NCI-H69 (cell line): ENCODE measurements at regions not wholly inside any gene's neighbourhood (a gene's known extent, or its start where the extent isn't known, plus 50 kb on each side); places are given as distances from the start of the nearest gene placed in this dataset.

Source experiments
- DNase-seq: peaks from one replicate; lab custom pipeline; 2025; lab: John Stamatoyannopoulos, UW

GRCh38 chr4:184879271-184879670 is 53.5 kb upstream of the ACSL1 start:
- no peak for DNase-seq

DNA sequence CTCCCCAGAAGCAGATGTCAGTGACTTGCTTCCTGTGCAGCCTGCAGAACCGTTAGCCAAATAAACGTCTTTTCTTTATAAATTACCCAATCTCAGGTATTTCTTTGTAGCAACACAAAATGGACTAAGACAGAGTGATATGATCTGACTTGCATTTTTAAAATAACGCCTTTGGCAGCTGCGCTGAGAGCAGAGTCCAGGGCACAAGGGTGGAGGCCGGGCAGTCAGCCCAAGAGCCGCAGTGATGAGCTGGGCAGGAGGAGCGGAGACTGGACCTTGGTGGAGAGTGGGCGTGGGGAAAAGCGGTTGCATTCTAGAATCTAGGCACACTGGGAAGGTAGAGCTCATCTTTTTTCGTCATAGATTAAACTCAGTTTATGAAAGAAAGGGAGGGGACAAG is 56.5 kb upstream of the ACSL1 start:
- no peak for DNase-seq

- DNase-seq, result no peak
These were observed 57.3 kb upstream of the ACSL1 start for GRCh38 chr4:184883024-184883423.

- DNase-seq, result no peak
These were observed 59.1 kb upstream of the ACSL1 start for GRCh38 chr4:184884883-184885282.

DNA sequence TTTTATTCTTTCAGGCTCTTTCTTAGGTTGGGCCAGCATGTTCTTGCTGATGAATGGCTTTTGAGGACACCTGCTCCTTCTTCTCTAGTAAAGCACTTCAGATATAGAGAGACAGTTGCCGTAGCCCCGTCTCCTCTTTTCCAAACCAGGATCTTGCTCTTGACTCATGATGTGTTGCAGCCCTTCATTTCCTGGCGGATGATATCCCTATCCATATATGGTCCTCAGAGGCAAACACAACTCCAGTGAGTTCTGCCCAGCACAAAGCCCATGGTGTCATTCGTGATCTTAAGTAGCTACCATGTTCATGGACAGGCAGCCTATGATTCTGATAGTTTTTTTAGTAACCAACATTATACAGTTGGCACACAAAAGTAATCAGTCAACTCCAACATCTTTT is 59.8 kb upstream of the ACSL1 start:
- no peak for DNase-seq

DNA sequence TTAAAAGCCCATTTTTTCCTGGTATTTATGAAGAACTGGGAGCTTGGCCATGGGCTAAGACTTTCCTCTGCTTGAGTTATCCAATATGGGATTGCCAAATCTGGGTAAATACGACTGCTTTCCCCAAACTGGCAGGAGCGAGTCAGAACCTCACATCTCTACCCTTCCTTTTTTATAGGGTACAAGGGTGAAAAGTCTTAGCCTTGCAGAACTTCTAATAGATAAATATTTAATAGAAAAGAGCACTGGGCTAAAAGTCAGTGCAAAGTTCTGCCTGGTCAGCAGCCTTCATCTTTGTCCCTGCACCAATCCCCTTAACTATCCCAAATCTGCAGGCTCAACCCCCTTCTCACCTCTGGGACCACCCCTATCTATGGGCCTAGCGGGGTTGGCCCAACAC is 61.6 kb upstream of the ACSL1 start:
- DNase-seq, result no peak

GRCh38 chr4:184887947-184888346 is 62.2 kb upstream of the ACSL1 start:
- DNase-seq, result no peak

DNA sequence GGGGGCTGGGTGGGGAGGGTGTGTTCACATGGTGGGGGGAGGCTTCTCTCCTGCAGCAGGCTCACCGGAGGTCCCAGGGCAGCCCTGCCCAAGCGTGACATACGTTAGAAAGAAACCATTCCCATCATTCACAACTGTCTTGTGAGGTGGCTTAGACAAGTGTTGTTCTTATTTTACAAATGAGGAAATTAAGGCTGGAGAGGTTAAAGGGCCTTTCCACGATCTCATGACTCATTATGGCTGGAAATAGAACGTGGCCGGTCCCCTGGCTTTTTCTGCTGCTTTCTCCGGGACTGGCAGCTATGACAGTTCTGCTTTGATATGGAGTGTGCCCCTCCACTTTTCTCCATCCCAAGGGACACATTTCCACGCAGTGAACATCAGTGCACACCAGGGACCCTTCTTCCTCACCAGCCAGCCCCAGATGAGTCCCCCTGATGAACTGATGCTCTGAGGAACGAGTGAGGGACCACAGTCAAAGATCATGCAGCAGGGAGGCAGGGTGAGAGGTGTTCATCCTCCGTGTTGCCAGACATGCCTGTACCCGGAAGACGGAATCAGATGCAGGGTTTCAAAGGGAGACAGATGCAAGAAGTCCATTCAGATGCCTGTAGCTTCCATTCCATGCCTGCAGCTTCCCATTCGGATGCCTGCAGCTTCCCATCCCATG is 64.0 kb upstream of the ACSL1 start:
- no peak for DNase-seq

- DNase-seq, result no peak
These were observed 64.7 kb upstream of the ACSL1 start for GRCh38 chr4:184890499-184890898.

- DNase-seq, result no peak
These were observed 66.1 kb upstream of the ACSL1 start for GRCh38 chr4:184891816-184892397.

- no peak for DNase-seq
These were observed 67.2 kb upstream of the ACSL1 start for GRCh38 chr4:184892999-184893398.

DNA sequence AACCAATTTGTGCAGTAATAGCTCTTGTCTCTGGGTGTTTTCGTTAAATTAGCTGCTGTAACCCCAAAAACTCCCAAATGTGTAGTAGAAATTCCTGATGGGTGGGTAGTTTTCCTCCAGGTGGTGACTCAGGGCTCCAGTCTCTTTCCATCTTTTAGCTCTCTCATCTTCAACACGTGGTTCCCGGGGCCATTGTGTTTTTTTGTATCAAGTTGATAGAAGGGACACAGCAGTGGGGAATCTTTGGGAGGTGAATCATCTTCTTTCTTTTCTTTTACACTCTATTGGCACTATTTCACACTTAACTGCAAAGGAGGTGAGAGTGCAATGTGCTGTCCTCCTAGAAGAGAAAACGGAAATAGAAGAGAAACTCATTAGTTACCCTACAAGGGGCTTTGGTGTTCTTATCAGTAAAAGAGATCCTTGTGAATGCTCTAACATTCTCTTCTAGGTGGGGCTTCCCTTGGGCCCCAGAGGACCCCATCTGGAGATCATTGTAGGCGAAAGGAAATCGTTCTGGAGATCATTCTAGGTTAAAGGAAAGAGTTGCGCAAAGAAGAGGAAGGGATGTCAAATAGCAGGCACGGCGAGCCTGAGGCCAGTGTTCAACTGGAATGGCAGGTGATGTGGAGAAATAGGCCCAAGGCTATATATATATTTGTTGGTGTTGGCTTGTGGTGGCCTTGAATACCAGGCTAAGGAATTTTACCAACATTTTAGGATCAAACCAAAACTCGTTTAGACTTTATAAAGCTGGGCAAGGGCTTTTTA is 68.2 kb upstream of the ACSL1 start:
- no peak for DNase-seq

DNA sequence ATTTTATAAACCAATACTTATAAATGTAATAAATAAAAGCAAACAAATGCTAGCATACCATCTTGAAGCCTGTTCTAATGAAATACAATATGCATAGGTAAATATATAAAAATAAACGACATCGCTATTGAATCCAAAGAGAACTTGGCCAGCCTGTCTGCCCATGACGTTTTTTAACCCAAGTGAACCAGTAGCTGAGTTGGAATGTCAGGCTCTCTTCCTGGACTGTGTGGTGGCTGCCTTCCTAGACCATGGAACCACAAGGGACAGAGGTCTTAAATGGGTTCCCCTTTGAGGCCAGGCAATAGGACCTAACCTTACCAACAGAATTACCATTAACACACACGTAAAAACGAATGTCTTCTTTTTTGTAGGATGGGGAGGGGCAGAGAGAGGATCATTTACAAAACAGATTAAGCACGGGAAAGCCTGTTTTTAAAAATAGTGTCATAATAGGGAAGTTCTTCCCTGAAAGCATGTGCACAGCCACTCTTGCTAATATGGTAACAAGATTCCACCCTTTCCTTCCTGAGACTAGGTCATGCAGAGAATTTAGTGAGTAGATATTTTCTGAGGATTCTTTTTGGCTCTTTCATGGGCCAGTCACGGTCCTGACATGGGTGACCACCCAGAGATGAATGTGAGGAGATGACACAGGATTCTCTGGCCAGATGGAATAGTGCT is 69.4 kb upstream of the ACSL1 start:
- no peak for DNase-seq

GRCh38 chr4:184896868-184897715 is 71.3 kb upstream of the ACSL1 start:
- no peak for DNase-seq

- no peak for DNase-seq
These were observed 72.1 kb upstream of the ACSL1 start for GRCh38 chr4:184897895-184898294.

DNA sequence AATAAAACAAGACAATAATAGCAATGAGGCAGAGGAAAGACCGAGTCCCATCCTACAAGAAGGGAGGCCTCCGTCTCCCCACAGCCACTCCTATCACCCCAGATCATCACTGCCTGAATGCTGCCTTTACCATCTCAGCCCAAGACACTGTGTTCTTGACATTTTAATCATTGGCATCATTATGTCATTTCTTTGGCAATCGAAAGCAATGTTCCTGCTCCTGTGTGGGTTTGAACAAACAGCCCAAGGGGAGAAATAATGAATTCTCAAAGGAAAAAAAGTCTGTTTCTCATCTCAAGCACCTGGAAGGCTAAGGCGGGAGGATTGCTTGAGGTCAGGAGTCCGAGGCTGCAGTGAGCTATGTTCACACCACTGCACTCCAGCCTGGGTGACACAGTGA is 73.0 kb upstream of the ACSL1 start:
- no peak for DNase-seq

DNA sequence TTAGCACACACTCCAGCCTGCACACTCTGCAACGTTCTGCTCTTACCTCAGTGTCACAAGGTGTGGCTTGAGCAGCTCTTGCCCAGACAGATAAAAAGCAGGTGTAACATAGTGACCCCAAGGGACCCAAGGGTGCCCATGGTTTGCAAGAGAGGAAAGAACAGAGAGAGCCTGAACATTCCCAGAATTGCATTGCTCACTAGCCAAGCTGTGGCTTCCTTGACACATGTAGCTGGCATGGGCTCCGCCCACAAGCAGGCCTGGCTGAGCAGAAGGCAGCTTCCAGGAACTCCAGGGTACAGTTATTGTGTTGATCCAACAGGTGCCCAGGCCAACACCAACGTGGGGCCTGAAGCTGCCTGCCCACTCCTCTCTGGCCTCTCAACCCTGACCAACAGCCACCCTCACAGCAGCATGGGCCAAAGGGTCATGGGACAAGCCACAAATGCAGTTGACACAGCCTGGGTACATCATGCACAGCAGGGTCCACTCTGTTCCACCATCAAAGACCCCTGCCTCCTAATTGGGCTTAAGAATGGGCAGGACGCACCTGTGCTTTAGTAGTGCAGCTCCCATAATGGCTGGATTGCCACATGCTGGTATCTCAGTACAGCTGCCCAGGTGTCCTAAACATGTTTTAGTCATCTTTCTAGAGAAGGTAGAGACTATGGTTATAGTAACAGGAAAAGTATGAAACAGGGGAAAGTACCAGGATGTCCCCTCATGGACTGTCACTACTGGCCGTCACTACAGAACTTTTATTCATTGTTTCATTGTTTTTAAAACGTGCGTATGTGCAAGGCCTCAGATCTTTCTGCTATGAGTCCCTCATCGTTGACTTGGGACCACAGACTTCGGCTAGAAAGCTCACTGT is 73.7 kb upstream of the ACSL1 start:
- DNase-seq, result no peak

GRCh38 chr4:184900184-184900583 is 74.4 kb upstream of the ACSL1 start:
- no peak for DNase-seq

DNA sequence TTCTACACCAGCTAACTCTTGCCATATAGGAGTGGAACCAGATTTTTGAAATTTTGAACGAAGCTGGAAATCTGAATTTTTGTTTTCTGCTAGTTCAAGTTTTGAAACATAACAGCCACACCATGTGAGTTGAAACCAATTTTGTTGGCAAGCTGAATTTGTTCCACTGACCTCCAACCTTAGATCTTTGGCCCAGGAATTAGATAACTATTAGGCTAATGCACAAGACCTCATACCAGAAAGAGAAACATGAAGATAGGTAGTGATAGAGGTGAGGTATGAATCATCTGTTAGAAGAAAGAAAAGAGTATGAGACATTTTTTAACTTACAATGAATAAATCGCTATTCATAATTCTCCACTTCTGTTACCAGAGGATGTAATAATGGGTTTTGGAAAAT is 76.8 kb upstream of the ACSL1 start:
- no peak for DNase-seq

DNA sequence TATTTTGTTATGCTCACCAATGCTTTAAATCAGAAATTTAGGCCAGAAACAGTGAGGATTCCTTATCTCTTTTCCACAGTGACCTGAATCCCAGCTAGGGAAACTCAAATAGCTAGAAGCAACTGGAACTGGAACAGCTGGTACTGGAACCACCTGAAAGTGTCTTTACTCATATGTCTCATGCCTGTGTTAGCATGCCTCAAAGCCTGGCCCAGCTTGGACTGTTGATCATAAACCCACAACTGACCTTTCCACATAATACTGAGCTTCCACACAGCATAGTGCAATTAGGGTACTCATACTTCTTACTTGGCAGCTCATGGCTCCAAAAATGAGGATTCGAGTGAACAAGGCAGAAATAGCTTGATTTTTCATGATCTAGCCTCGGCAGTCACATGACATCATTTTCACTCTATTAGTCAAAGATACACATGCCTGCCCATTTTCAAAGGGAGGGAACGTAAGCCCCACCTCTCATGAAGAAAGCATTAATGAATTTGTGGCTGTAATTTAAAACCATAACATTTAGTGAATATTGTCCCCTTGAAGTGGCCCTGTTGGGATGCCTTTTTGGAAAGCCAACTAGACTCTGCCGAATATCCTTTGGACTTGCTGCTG is 80.8 kb upstream of the ACSL1 start:
- DNase-seq, result no peak

GRCh38 chr4:184907216-184907615 is 81.4 kb upstream of the ACSL1 start:
- DNase-seq, result no peak
